HEK293 (cell line): ENCODE measurements at regions not wholly inside any gene's neighbourhood (a gene's known extent, or its start where the extent isn't known, plus 50 kb on each side); places are given as distances from the start of the nearest gene placed in this dataset.

Experiments
- OSR2 ChIP-seq: fragments of 450-650 bp; formaldehyde crosslinking; IDR thresholded peaks from 2 replicates; pipeline ENCODE4 v1.5.1; 2016; ENCODE audit warnings: missing biosample characterization, missing genetic modification characterization
- ZFHX2 ChIP-seq: fragments of 450-650 bp; formaldehyde crosslinking; conservative IDR thresholded peaks from 2 replicates; pipeline ENCODE4 v1.5.1; 2016; ENCODE audit warnings: missing biosample characterization, missing genetic modification characterization
- ZNF501 ChIP-seq: fragments of 450-650 bp; formaldehyde crosslinking; IDR thresholded peaks from 2 replicates; pipeline ENCODE4 v1.5.1; 2016; ENCODE audit warnings: missing biosample characterization, missing genetic modification characterization
- ZNF677 ChIP-seq: fragments of 450-650 bp; IDR thresholded peaks from 2 replicates; pipeline ENCODE4 v1.5.0; 2018; ENCODE audit warnings: missing biosample characterization, mild to moderate bottlenecking, missing genetic modification characterization, moderate library complexity
- ZNF768 ChIP-seq: fragments of 450-650 bp; formaldehyde crosslinking; IDR thresholded peaks from 2 replicates; pipeline ENCODE4 v1.5.1; 2018; ENCODE audit warnings: missing biosample characterization, mild to moderate bottlenecking, missing genetic modification characterization
- ZNF837 ChIP-seq: fragments of 450-650 bp; formaldehyde crosslinking; IDR thresholded peaks from 2 replicates; pipeline ENCODE4 v1.5.1; 2016; ENCODE audit warnings: missing biosample characterization, missing genetic modification characterization
- TF ChIP-seq, protein P1 (sequence below): fragments of 450-650 bp; formaldehyde crosslinking; optimal IDR thresholded peaks from 2 replicates; pipeline ENCODE3; 2016; ENCODE audit warnings: missing biosample characterization, mild to moderate bottlenecking, missing genetic modification characterization
- TF ChIP-seq, protein P2 (sequence below): fragments of 450-650 bp; formaldehyde crosslinking; IDR thresholded peaks from 2 replicates; pipeline ENCODE4 v1.5.1; 2016; ENCODE audit warnings: missing biosample characterization, missing genetic modification characterization

DNA sequence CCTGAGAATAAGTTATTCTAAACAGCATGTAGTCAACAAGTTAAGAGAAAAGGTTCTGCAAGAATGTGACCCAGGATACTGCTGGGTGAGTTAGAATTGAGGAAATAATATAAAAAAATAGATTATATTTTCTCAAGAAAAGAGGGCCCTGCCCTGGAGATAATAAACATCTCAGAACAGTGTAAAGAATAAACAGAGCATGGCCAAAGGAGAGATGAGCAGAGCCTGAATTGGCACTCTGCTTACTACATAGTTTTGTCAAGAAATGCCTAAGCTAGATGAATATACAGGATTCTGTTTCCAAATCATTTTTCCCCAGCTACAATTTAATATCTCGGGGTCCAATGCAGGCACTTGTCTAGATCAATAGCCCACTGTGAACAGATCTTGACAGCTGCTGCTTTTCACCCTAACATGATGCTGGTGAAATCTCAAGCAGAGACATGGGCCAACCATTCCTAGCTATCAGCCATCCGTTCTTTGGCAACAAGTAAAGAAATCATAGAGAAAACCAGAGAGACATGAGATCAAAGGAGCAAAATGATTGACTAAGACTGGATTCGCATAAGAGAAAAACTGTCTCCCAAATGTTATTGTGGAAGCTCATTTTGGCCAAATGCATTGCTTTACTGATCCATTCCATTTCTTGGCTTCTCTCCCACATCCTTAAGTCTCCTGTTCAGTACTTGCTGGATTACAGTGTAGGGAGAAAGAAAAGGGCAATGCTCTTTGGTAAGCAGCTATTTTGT, 173.2 kb downstream of the PRELID2 start:
- TF ChIP-seq, protein P1, sequence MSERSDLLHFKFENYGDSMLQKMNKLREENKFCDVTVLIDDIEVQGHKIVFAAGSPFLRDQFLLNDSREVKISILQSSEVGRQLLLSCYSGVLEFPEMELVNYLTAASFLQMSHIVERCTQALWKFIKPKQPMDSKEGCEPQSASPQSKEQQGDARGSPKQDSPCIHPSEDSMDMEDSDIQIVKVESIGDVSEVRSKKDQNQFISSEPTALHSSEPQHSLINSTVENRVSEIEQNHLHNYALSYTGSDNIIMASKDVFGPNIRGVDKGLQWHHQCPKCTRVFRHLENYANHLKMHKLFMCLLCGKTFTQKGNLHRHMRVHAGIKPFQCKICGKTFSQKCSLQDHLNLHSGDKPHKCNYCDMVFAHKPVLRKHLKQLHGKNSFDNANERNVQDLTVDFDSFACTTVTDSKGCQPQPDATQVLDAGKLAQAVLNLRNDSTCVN (tag by site-specific recombination) = no peak
- no peak for TF ChIP-seq OSR2 (tag by site-specific recombination)
- no peak for TF ChIP-seq ZNF501 (tag by site-specific recombination)
- TF ChIP-seq ZNF768 (tag by site-specific recombination) = no peak
- TF ChIP-seq, protein P2, sequence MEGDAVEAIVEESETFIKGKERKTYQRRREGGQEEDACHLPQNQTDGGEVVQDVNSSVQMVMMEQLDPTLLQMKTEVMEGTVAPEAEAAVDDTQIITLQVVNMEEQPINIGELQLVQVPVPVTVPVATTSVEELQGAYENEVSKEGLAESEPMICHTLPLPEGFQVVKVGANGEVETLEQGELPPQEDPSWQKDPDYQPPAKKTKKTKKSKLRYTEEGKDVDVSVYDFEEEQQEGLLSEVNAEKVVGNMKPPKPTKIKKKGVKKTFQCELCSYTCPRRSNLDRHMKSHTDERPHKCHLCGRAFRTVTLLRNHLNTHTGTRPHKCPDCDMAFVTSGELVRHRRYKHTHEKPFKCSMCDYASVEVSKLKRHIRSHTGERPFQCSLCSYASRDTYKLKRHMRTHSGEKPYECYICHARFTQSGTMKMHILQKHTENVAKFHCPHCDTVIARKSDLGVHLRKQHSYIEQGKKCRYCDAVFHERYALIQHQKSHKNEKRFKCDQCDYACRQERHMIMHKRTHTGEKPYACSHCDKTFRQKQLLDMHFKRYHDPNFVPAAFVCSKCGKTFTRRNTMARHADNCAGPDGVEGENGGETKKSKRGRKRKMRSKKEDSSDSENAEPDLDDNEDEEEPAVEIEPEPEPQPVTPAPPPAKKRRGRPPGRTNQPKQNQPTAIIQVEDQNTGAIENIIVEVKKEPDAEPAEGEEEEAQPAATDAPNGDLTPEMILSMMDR = no peak
- TF ChIP-seq ZNF677 (tag by site-specific recombination) = no peak
- TF ChIP-seq ZNF837 = no peak
- TF ChIP-seq ZFHX2 = no peak
